GM21390 (cell line): ENCODE measurements at regions not wholly inside any gene's neighbourhood (a gene's known extent, or its start where the extent isn't known, plus 50 kb on each side); places are given as distances from the start of the nearest gene placed in this dataset.
"Not testable (repeated sequence)": the region's sequence is repeated elsewhere in the genome, so short reads cannot be mapped to it uniquely, and the experiment has no call there.

ENCODE experiments used
- ATAC-seq: cut with Tn5 transposase; IDR thresholded peaks from one replicate; pipeline ENCODE4 v1.9.1; 2021; ENCODE audit not compliant: unreplicated experiment

DNA sequence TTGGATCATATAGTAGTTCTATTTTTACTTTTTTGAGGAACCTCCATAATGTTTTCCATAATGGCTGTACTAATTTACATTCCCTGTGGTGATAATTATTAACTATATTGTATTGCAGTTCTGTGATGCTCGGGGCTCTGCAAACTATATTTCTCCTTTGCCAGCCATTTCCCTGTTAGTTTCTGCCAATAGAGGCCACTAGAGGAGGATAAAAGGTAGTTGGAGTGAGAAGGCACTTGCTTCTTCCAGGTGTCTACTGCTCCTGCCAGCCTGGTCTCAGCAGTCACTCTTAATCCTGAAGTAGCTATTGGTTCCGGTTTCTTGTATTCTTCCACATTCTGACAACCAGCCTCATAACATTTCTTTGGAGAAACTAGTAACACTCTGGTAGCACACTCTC is 233.9 kb upstream of the GBE1 start:
- ATAC-seq = no peak

DNA sequence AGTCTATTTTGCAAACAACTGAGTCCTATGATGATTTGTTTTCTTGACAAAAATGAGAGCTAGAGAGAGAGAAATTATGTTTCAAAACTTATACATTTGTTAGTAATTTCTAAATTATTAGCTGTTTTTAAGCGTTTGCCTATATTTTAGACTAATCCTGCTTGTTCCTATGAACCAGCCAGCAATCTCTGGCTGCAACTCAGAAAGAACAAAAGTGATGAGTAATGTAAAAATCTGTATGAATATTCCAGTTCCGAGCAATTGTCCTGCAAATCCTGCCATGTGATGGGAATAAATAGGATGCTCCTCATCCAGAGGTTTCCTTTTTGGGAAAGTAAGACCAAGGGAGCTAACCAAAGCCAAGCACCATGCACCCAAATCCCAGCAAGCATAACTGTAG is 228.3 kb upstream of the GBE1 start:
- ATAC-seq = no peak

DNA sequence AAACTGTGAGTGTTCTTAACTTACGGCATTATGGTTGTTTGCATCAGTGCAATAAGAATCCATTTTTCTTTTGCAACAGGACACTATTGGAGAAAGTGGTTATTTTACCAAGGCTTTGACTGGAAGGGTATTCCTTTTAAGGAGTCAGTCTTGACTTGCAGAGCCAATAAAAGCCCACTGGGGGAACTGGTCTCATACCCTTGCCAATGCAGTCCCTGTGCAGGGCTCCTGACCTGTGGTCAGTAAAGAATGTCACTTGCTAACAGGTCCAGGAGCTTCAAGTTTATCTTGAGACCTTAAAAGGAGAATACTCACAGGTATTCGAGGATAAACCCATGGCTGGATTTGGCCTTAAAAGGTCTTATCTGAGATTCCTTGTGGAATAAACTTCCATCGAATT is 227.8 kb upstream of the GBE1 start:
- no peak for ATAC-seq

DNA sequence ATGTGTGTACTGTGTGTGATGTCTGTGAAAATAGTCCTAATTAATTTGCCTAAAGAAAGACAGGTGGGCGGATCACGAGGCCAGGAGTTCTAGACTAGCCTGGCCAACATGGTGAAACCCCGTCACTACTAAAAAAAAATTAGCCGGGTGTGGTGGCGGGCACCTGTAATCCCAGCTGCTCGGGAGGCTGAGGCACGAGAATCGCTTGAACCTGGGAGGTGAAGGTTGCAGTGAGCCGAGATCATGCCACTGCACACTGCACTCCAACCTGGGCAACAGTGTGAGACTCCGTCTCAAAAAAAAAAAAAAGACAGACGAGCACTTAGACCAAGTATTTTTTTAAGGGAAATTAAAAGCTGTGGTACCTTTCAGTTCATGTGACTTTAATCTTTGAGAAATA is 226.0 kb upstream of the GBE1 start:
- not testable (repeated sequence) for ATAC-seq

DNA sequence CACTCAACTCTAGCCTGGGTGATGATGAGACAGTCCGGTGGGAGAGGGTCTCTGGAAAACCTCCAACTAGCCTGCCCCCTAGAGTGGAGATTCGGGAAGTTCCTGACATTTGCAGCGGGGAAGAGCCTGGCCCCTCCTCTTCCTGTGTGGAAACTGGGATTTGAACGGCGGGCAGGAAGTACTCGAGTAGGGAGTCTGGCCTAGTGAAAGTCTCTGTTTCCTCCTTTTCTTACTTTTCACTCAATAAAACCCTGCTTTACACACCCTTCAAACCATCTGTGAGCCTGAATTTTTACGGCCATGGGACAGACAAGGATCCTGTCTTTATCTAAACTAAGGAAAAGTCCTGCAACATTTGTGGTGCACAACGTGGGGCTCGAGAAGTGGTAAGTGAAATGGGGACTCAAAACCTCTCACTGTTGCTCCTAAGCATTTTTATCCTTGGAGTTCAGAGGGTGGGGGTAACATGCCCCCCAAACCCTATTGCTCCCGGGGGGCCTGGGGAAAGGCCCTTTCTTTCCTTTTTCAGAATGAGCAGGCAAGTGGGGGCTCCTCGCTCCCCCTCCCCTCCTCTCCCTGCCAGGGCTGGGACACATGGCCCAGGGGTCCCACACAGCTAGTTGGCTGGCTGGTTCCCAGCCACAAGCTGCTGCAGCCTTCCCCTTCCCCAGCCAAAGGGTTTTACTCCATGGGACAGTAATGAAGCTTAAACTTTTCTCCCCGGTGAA is 224.7 kb upstream of the GBE1 start:
- no peak for ATAC-seq

DNA sequence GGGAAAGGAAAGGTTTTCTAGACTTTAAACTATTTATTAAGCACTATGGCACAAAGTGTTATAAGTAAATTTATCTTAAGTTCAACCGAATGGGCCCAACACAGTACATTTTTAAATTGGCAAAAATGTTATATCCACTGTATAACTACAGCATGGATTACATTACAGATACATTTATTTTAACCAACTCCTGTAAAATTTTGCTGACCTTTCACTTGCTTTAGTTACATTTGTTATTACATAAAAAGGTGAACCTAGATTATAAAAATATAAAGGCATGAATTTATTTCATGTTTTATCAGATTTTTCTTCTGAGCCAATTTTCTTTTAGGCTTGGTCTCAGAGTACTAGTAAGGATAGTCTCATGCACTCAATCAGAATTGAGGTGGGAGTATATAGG is 221.9 kb upstream of the GBE1 start:
- ATAC-seq = no peak

DNA sequence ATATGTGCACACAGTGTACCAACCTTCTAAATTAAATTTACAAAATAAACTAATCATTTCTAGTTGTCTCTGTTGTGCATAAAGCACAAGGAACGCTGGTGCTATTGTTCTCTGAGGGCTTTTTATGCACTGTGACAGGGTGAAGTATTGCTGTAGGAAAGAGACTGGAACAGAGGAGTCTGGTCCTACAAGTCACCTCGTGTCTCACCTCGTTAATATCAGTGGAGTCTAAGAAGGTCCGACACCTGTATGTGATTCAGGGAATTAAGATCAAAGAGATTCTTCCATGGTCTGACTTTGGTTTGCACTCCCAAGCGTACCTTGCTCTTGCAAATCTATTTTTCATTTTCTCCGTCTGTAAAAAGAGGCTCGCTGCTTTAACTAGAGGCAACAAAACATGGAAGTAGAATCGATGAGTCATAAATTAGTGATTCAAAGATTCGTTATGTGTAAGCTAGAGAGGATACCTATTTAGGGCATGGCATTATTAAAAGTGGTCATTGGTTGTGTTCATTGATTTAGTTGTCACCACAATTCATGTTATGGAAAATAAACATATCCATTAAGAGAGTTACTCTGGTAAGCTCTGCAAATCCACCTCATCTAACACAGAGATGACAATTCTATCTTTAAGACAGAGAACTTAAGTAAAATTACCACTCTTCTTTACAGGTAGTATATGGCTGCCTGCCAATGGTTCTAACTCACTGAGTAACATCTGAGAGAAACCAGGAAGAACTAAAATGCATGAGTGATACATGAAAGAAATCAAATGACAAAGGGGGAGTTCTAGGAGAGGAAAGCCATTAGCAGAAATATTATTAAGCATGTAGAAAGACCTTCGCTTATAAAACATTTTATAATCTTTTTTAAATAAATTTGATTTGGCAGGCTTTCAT is 219.4 kb upstream of the GBE1 start:
- ATAC-seq = no peak

DNA sequence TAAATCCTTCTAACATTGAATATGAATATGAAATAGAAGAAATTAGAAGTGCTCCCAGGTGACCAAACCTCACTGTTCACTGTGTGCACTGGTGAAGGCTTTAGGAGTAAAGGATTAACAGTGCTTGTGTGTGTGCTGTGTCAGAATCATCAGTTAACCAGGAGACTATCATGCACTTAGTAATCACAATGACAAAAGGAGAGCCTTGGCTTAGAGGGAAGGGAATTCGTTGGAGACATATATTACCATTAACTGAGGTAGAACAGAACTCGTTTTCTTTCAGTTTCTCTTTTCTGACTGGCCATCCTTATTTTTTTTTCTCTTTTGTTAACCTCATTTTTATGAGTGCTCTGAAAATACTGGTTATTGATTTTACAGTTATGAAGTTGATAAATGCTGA is 213.3 kb upstream of the GBE1 start:
- ATAC-seq = no peak

DNA sequence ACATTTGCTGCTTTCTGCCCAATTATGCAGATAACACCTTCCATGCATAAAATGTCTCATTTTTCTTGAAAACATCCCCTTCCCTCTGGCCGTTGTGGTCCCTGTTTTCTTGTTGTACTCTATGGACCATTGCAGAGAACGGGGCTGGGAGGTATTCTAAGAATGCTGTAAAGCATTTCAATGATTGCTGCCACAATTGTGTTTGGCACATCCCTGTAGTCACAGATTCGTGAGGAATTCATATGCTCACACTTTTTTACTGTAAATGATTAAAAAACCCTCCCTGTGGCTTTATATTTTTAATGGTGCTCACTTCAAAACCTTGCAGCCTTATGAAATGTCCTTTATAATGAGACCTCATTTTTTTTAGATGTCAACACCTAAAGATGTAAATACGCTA is 207.2 kb upstream of the GBE1 start:
- no peak for ATAC-seq

DNA sequence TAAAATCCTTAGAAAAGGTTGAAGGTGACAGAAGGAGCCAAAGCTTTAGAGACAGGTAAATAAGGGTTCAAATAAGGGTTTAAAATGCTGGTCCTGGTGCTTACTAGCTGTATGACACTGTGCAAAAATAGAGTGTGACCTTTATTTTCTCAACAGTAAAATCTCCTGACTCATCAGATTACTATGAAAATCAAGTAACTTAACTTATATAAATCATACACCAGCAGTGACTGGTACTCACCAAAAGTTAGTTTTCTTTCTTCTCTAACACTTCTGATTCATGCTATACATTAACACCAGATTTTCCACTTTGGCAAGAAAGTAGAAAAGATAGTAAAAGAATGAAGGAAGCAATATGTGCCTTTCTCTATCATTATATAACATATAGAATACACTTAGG is 205.9 kb upstream of the GBE1 start:
- ATAC-seq = no peak

DNA sequence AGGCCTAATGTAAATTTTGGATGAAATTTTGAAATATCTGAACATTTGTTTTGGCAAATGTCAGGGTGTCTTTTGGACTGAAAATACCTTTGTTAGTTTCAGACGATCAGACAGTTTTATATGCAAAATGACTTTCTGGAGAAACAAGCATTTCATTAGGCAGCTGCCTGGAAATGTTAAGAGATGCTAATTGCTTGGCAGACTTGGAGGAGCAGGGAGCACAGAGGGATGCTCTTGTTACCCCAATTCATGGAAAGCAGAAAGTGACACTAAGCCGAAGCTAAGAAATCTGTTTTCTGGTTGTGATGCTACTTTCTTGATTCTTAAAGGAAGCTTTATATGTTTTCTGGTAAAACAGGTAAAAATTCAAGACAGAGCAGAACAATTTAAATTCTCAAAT is 204.3 kb upstream of the GBE1 start:
- no peak for ATAC-seq

DNA sequence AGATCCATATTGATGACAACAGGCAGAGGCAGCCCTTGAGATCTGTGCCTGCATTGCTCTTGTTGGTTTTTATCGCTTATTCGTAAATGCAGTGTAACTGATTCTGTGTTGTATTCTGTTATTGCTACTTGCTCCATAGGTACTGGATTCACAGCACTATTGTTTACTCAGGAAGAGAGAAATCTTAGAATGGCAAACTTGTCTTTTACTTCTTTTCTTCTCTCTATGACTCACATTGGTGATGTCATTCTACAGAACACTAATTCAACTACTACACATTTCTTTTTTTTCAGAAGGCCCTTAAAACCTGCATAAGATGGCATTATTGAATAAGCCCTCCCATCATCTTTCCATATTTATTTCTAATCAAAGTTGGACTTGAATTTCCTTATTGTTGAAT is 201.0 kb upstream of the GBE1 start:
- ATAC-seq = no peak

DNA sequence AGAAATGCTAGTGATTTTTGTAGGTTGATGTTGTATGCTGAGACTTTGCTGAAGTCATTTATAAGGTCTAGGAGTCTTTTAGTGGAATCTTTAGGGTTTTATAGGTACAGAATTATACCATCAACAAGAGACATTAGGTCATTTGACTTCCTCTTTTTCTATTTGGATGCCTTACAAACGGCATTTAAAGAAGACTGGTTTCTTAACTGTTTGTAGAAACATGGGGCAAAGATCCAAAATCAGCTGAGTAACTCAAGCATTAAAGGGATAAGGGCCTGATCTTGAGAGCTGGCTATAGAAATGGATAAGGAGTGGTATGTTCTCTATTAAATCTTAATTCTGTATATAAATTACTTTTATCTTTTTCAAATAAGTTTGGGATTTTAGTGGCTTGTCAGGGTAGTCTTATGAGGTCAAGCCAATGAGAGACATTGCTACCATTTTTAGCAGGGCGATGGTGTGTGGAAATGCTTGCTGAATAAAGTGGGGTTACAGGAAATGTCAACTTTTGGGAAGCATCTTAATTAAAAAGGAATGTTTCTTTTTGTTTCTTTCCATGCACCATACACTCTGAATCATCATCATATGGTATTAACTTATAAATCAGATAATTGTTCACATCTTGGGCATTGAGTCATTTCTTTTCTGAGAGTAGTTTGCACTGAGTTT is 197.7 kb upstream of the GBE1 start:
- no peak for ATAC-seq

DNA sequence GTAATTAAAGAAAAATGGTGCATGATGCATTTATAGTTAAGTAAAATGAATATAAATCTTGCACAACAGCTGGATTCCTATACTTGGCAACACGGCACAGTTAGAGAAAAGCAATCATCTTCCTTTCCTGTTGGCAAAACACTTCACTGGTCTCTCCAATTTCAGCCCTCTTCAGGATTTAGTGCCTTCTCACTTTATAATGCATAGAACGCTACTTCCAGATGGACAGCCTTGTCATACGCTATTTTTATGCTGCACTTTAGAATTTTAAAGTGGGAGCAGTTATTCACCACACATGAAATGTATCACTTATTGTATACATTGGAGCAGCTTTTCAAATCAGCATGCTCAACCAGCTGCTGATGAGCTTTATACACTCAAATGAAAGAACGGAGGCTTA is 194.4 kb upstream of the GBE1 start:
- ATAC-seq = no peak

DNA sequence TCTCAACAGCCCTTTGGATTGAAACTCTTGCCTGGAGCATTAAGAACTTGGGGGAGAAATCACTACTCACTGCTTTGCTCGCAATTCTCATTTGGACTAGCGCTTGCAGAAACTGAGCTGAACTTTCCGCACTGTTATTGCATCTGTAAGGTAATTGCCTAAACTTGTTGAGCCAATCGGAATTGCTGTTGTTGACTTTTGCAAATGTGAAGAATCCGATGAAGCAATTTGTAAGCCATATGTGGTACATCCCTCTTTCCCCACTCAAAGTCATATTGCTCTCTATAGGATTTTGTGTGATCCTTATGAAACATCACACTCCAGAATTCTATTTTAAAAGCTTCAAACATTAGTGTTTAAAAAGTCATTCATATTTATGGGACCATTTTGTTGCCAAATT is 191.7 kb upstream of the GBE1 start:
- ATAC-seq = no peak

DNA sequence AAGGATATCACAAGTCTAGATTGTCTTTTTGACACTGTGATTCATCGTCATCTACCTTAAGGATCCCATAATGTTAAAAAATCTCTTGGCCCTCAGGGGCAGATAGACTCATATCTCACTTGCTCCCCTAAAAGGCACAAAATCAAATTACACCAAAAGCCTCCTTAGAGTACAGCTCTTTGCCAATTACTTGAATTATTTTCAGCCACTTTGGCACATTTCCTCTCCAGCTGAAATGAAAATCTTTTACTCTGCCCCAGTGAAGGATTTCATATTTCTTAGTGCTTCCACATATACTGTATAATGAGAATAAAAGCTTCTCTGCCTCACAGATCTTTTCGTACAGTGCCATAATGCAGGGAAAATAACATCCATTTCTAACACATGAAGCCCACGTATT is 190.7 kb upstream of the GBE1 start:
- no peak for ATAC-seq

DNA sequence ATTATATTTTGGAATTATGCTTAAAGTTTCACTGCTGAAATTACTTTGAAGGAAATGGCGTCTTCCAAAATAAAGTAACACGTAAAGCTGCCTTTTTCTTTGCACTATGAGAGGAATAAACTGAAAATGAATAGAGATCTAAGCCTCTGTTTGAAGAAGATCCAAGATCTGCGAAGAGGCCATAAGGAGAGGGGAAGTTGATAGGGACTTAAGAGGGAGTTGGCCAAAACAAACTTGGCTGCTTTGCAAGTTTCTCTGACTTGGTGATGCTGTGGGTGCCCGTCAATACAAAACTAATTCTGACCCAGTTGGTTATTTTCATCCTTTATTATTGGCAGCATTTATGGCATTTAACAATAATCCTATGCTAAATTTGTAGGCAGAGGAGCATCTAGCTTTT is 190.2 kb upstream of the GBE1 start:
- ATAC-seq = no peak

DNA sequence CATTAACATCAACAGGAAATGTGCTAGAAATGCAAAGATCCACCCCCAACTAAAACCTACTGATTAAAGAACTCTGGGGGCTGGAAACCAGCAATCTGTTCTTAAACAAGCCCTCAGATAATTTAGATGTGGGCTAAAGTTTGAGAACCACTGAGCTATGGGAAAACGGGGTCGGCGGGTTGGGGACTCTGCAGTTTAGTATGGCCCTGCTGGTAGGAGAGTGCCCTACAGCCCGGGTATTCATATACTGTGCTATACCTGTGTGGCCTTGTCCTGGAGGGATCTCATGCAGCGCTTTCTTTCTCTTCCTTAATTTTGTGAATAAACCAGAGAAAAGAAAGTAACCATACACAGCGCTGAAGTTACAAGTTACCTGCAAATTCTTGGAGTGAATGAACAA is 189.7 kb upstream of the GBE1 start:
- ATAC-seq = no peak

DNA sequence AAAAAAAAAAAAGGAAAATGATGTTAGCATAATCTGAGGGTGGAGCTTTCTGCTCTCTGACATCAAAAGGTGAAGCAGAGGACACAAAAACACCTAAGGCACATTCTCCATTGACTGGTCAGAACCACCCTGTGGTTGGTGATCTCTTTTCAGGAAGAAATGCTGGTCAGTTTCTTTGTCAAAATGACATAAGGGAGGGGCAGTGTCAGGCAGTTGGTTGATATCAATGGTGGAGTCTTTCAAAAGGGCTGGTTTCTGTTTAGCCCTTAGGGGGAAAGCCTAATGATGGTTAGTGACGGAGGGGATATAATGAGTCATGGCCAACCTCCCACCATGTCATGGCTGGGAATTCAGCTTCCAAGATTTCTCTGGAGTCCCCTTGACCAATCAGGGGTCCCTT is 185.9 kb upstream of the GBE1 start:
- no peak for ATAC-seq

DNA sequence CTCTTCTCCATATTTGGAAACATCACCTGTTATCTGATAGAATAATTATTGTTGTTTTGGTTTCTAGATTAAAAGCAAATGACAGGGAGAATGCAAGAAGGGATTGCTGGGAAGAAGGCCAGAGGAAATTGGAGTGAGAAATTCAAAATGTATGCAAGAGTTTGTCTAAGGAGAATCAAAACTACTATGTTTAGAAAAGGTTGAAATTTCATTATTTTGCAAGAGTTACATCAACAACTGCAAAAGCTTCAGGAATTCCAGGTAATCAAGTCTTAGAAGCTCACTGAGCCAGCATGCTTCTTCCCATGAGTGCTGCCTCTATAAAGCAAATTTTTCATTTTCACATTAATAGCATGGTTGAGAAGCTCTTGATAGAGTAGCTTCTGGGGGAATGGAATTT is 177.2 kb upstream of the GBE1 start:
- no peak for ATAC-seq

DNA sequence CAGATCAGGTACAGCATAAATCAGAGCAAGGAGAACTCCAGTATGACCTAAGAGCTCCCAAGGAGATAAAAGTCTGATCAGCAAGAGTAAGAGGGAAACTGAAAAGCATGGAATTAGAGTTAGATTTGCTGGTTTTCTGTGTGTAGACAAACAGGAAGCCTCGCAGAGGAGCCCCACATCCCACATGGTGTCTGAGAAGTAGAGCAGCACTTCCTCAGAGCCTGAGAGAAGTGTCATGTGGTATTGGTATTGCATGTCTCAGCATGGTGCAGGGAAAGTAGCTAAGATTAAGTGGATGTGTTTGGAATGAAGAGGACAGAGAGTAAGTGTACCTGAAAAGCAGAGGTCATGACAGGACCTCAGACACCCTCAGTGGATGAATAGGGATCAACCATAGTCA is 175.4 kb upstream of the GBE1 start:
- no peak for ATAC-seq

DNA sequence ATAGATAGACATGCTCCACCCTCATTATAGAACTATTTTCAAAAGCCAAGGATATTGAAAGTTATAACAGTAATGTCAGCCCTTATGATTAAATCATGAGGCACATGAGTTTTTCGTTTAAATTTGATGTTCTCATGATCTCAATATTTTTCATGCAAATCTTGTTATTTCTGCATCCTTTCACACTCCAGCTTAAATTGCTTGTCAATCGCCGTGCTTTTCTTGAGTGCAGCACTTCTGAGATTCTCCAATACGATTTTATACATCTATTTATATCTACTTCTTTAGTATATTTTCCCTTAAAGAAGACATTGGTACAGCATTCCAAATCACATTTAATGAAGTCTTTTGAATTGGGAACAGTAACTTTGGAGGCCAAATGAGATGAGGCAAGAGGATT is 171.2 kb upstream of the GBE1 start:
- no peak for ATAC-seq
